H1 (cell line): ENCODE measurements at regions not wholly inside any gene's neighbourhood (a gene's known extent, or its start where the extent isn't known, plus 50 kb on each side); places are given as distances from the start of the nearest gene placed in this dataset.

Source experiments
- CTCF ChIA-PET: fragments of 300-600 bp; sonication (Branson Sonifier 250); formaldehyde crosslinking; loops from one replicate; lab custom pipeline; 2021; ENCODE audit not compliant: partially characterized antibody; lab: Charles Lee
- POLR2A ChIA-PET: fragments of 300-600 bp; sonication (Branson Sonifier 250); formaldehyde crosslinking; loops from one replicate; lab custom pipeline; 2021; ENCODE audit warnings: inconsistent platforms; ENCODE audit not compliant: partially characterized antibody; lab: Charles Lee
- DNase-seq, 2 experiments: peaks; one replicate each; pipeline versions ENCODE4 v3.0.0 to v3.0.0-alpha.2; 2010 to 2022; ENCODE audit warnings: low spot score in 2 of 2, low read depth in 1 of 2, mixed read lengths in 1 of 2
- FAIRE-seq: peaks from 2 replicates; lab custom pipeline; 2011; peaks lifted over from hg19 to GRCh38; lab: Jason Lieb, UNC
- H2AFZ ChIP-seq: 2 replicates; pipeline ENCODE4 v1.8.1; 2012; ENCODE audit warnings: low read length, inconsistent platforms
- H2AK5ac ChIP-seq: 2 replicates; pipeline ENCODE4 v1.6.1; 2013; ENCODE audit warnings: low read depth, low read length
- H2BK120ac ChIP-seq: replicated peaks from 2 replicates; pipeline ENCODE3; 2013; ENCODE audit warnings: low read depth, low read length, inconsistent platforms
- H2BK12ac ChIP-seq: 2 replicates; pipeline ENCODE4 v1.6.1; 2013; ENCODE audit warnings: low read depth, low read length
- H2BK15ac ChIP-seq: 2 replicates; pipeline ENCODE4 v1.6.1; 2013; ENCODE audit warnings: low read length
- H2BK20ac ChIP-seq: 2 replicates; pipeline ENCODE4 v1.6.1; 2013; ENCODE audit warnings: low read length
- H2BK5ac ChIP-seq: 2 replicates; pipeline ENCODE4 v1.6.1; 2013; ENCODE audit warnings: low read depth, low read length
- H3K14ac ChIP-seq: 2 replicates; pipeline ENCODE4 v1.6.1; 2013; ENCODE audit warnings: inconsistent platforms; ENCODE audit not compliant: insufficient read length
- H3K18ac ChIP-seq: 2 replicates; pipeline ENCODE4 v1.6.1; 2013; ENCODE audit warnings: low read length; ENCODE audit errors: extremely low read depth
- H3K23ac ChIP-seq: 2 replicates; pipeline ENCODE4 v1.6.1; 2013; ENCODE audit warnings: inconsistent platforms; ENCODE audit not compliant: insufficient read length
- H3K23me2 ChIP-seq: 2 replicates; pipeline ENCODE4 v1.6.1; 2013; ENCODE audit warnings: low read depth, low read length
- H3K27ac ChIP-seq: 2 replicates; pipeline ENCODE4 v1.6.1; 2011; ENCODE audit warnings: low read depth, low read length, inconsistent platforms
- H3K27me3 ChIP-seq, 4 experiments: replicated peaks in 1 of 4; 1 replicate in 1 of 4; 2 replicates in 3 of 4; pipeline versions ENCODE4 v1.6.1 to v1.8.1; 2011 to 2013; ENCODE audit warnings: low read length in 3 of 4, mild to moderate bottlenecking in 3 of 4, inconsistent platforms in 2 of 4, mixed read lengths in 2 of 4, moderate library complexity in 1 of 4; ENCODE audit not compliant: control insufficient read depth in 3 of 4, insufficient read depth in 3 of 4; ENCODE audit errors: extremely low read depth in 1 of 4
- H3K36me3 ChIP-seq, 4 experiments: 2 replicates each; pipeline versions ENCODE4 v1.6.1 to v1.8.1; 2011 to 2013; ENCODE audit warnings: mild to moderate bottlenecking in 4 of 4, low read length in 3 of 4, moderate library complexity in 2 of 4, control low read depth in 1 of 4, inconsistent platforms in 1 of 4; ENCODE audit not compliant: insufficient read depth in 4 of 4, control insufficient read depth in 2 of 4
- H3K4ac ChIP-seq: replicated peaks from 2 replicates; pipeline ENCODE3; 2013; ENCODE audit warnings: low read length, low read depth, mixed read lengths, inconsistent platforms; ENCODE audit not compliant: insufficient read length
- H3K4me1 ChIP-seq, 4 experiments: replicated peaks in 1 of 4; 1 replicate in 1 of 4; 2 replicates in 3 of 4; pipeline versions ENCODE4 v1.6.1 to v1.8.1; 2011 to 2013; ENCODE audit warnings: low read length in 3 of 4, inconsistent platforms in 2 of 4, mixed read lengths in 1 of 4; ENCODE audit not compliant: insufficient read depth in 4 of 4, control insufficient read depth in 3 of 4
- H3K4me2 ChIP-seq, 2 experiments: 2 replicates each; pipeline versions ENCODE4 v1.6.1 to v1.8.1; 2011 to 2013; ENCODE audit warnings: low read depth in 2 of 2, low read length in 2 of 2, control low read depth in 1 of 2, inconsistent platforms in 1 of 2, mild to moderate bottlenecking in 1 of 2; ENCODE audit not compliant: insufficient read depth in 1 of 2
- H3K4me3 ChIP-seq, 4 experiments: fragments of 200-600, 300-600 bp in 1 of 4; sonication (generic), shearing (Covaris generic), sonication (Bioruptor Twin) in 1 of 4; 2 replicates each; pipeline versions ENCODE4 v1.5.1 to v1.8.1; 2011 to 2016; ENCODE audit warnings: low read length in 4 of 4, low read depth in 3 of 4, control low read depth in 2 of 4, inconsistent platforms in 2 of 4, mild to moderate bottlenecking in 2 of 4, mixed read lengths in 1 of 4, moderate library complexity in 1 of 4; ENCODE audit not compliant: insufficient read depth in 2 of 4; ENCODE audit errors: extremely low read depth in 1 of 4
- H3K56ac ChIP-seq: replicated peaks from 2 replicates; pipeline ENCODE3; 2013; ENCODE audit warnings: low read depth, mild to moderate bottlenecking, mixed read lengths, low read length, inconsistent platforms; ENCODE audit not compliant: insufficient read length
- H3K79me1 ChIP-seq: 2 replicates; pipeline ENCODE4 v1.6.1; 2013; ENCODE audit warnings: low read depth, low read length, control low read depth
- H3K79me2 ChIP-seq, 2 experiments: 2 replicates each; pipeline versions ENCODE4 v1.6.1 to v1.8.1; 2012 to 2013; ENCODE audit warnings: low read length in 2 of 2, mild to moderate bottlenecking in 2 of 2, inconsistent platforms in 1 of 2; ENCODE audit not compliant: insufficient read depth in 2 of 2, control insufficient read depth in 1 of 2
- H3K9ac ChIP-seq, 4 experiments: replicated peaks in 1 of 4; 1 replicate in 1 of 4; 2 replicates in 3 of 4; pipeline versions ENCODE4 v1.6.1 to v1.8.1; 2011 to 2013; ENCODE audit warnings: low read depth in 3 of 4, low read length in 3 of 4, control low read depth in 2 of 4, mild to moderate bottlenecking in 2 of 4, moderate library complexity in 2 of 4, inconsistent platforms in 1 of 4; ENCODE audit errors: extremely low read depth in 1 of 4
- H3K9me3 ChIP-seq, 2 experiments: 2 replicates each; pipeline versions ENCODE4 v1.6.1 to v1.8.1; 2012 to 2013; ENCODE audit warnings: mild to moderate bottlenecking in 2 of 2, moderate library complexity in 2 of 2, control low read depth in 1 of 2, inconsistent platforms in 1 of 2, low read depth in 1 of 2, low read length in 1 of 2, mixed read lengths in 1 of 2; ENCODE audit not compliant: insufficient read depth in 2 of 2
- H4K20me1 ChIP-seq, 2 experiments: replicated peaks in 1 of 2; 2 replicates each; pipeline versions ENCODE3 to v1.8.1; 2011 to 2013; ENCODE audit warnings: inconsistent platforms in 2 of 2, low read length in 2 of 2, mild to moderate bottlenecking in 1 of 2; ENCODE audit not compliant: insufficient read depth in 2 of 2, control insufficient read depth in 1 of 2
- H4K5ac ChIP-seq: 2 replicates; pipeline ENCODE4 v1.6.1; 2013; ENCODE audit warnings: low read length, low read depth, mixed read lengths, inconsistent platforms; ENCODE audit not compliant: insufficient read length
- H4K8ac ChIP-seq: 2 replicates; pipeline ENCODE4 v1.8.0; 2013; ENCODE audit warnings: mild to moderate bottlenecking, moderate library complexity, low read length, inconsistent platforms; ENCODE audit not compliant: insufficient read depth; ENCODE audit errors: extremely low read depth
- H4K91ac ChIP-seq: replicated peaks from 2 replicates; pipeline ENCODE3; 2013; ENCODE audit warnings: low read length, mixed read lengths, inconsistent platforms; ENCODE audit not compliant: insufficient read length
- ASH2L ChIP-seq: fragments of 200-600, 300-600 bp; sonication (generic); IDR thresholded peaks from one replicate; pipeline ENCODE4 v1.7.1; 2017; ENCODE audit warnings: low read length
- BCL11A ChIP-seq, 2 experiments: IDR thresholded peaks; one replicate each; pipeline ENCODE4 v1.6.1; 2011; ENCODE audit warnings: low read depth in 2 of 2, low read length in 2 of 2, mild to moderate bottlenecking in 2 of 2
- EGR1 ChIP-seq: IDR thresholded peaks from 2 replicates; pipeline ENCODE4 v1.6.1; 2011; ENCODE audit warnings: low read depth, low read length, borderline replicate concordance
- FOSL1 ChIP-seq: IDR thresholded peaks from 2 replicates; pipeline ENCODE4 v1.6.1; 2011; ENCODE audit warnings: mild to moderate bottlenecking, low read depth, low read length, moderate library complexity; ENCODE audit not compliant: insufficient read depth
- JUN ChIP-seq: IDR thresholded peaks from 2 replicates; pipeline ENCODE4 v1.6.1; 2011; ENCODE audit warnings: low read depth, mild to moderate bottlenecking, improper control_type of control experiment, low read length
- NANOG ChIP-seq: IDR thresholded peaks from 2 replicates; pipeline ENCODE4 v1.6.1; 2011; ENCODE audit warnings: low read length, low read depth, mild to moderate bottlenecking, inconsistent platforms; ENCODE audit not compliant: insufficient read depth, poor library complexity, severe bottlenecking
- PHF8 ChIP-seq: fragments of 200-600 bp; sonication (generic); conservative IDR thresholded peaks from 2 replicates; pipeline ENCODE4 v1.7.1; 2012; ENCODE audit warnings: low read depth, mild to moderate bottlenecking, inconsistent platforms, low read length, moderate library complexity
- RXRA ChIP-seq: IDR thresholded peaks from 2 replicates; pipeline ENCODE4 v1.6.1; 2011; ENCODE audit warnings: low read depth, mild to moderate bottlenecking, low read length, moderate library complexity; ENCODE audit not compliant: insufficient read depth
- SIX5 ChIP-seq: IDR thresholded peaks from 2 replicates; pipeline ENCODE4 v1.6.1; 2011; ENCODE audit warnings: mild to moderate bottlenecking, low read depth, low read length
- SRF ChIP-seq: IDR thresholded peaks from 2 replicates; pipeline ENCODE4 v1.6.1; 2011; ENCODE audit warnings: mild to moderate bottlenecking, low read depth, low read length, moderate library complexity
- SUZ12 ChIP-seq: fragments of 200-600 bp; sonication (generic); IDR thresholded peaks from 2 replicates; pipeline ENCODE4 v1.6.1; 2012; ENCODE audit warnings: mild to moderate bottlenecking, inconsistent platforms, low read length, moderate library complexity, mixed read lengths
- USF2 ChIP-seq: IDR thresholded peaks from 2 replicates; pipeline ENCODE4 v1.6.1; 2011; ENCODE audit warnings: low read length, improper control_type of control experiment
- YY1 ChIP-seq: IDR thresholded peaks from 2 replicates; pipeline ENCODE4 v1.6.1; 2011; ENCODE audit warnings: low read depth, mild to moderate bottlenecking, low read length
- WGBS, 2 experiments: shearing (Covaris generic) in 1 of 2; methylation state at CpG; one replicate each; pipeline versions ENCODE4 v1.1.6 to v1.1.7; 2013 to 2015; ENCODE audit warnings: low lambda C conversion rate in 2 of 2, mixed read lengths in 2 of 2, inconsistent platforms in 1 of 2, low coverage in 1 of 2, missing lambda C conversion rate in 1 of 2; ENCODE audit not compliant: insufficient replicate concordance in 2 of 2, insufficient coverage in 1 of 2, insufficient read length in 1 of 2; ENCODE audit errors: extremely low coverage in 1 of 2, missing lambda C conversion rate in 1 of 2; 5-methylcytosine and 5-hydroxymethylcytosine counted together
- TF ChIP-seq, protein P1 (sequence below): IDR thresholded peaks from 2 replicates; pipeline ENCODE4 v1.6.1; 2011; ENCODE audit warnings: low read depth, mild to moderate bottlenecking, low read length; ENCODE audit not compliant: insufficient read depth

GRCh38 chr7:125465527-125465926 is 535.9 kb upstream of the POT1 start:
- H3K27me3 ChIP-seq = peaks cover 0 to under 1% (median 0%) of the 10 kb centered on the region in 4 experiments; a peak in 1 of 7 replicates
- WGBS, 2 experiments = 89% methylated on average over 3 of the region's 3 CpGs; no CpG with 5 or more reads in 1 of the 2 experiments
- no peak overlapping the region for H3K14ac ChIP-seq
- H3K27ac ChIP-seq = no peak overlapping the region
- H3K4me3 ChIP-seq = no peak overlapping the region
- H4K91ac ChIP-seq = no peak overlapping the region
- FAIRE-seq (no peak), DNase-seq (no peak)
- H3K56ac ChIP-seq = no peak overlapping the region
- H3K9me3 ChIP-seq = no peaks in the 10 kb centered on the region
- H2BK120ac ChIP-seq = no peak overlapping the region
- no peak overlapping the region for H2BK15ac ChIP-seq
- no peak overlapping the region for H2BK20ac ChIP-seq
- no peak overlapping the region for H2AK5ac ChIP-seq
- no peak overlapping the region for H2BK5ac ChIP-seq
- no peak overlapping the region for H4K5ac ChIP-seq
- H3K18ac ChIP-seq = no peak overlapping the region
- no peak overlapping the region for H3K4me2 ChIP-seq
- no peak overlapping the region for H3K9ac ChIP-seq
- H3K23me2 ChIP-seq = no peaks in the 10 kb centered on the region
- H3K79me2 ChIP-seq = no peaks in the 10 kb centered on the region
- H3K79me1 ChIP-seq = no peaks in the 10 kb centered on the region
- H4K8ac ChIP-seq = no peak overlapping the region
- CTCF ChIA-PET = no interaction called here
- H3K36me3 ChIP-seq = no peaks in the 10 kb centered on the region
- POLR2A ChIA-PET = no interaction called here
- H2BK12ac ChIP-seq = no peak overlapping the region
- H4K20me1 ChIP-seq = no peaks in the 10 kb centered on the region
- no peak overlapping the region for H3K4ac ChIP-seq
- H2AFZ ChIP-seq = no peak overlapping the region
- H3K4me1 ChIP-seq = no peaks in the 10 kb centered on the region
- no peak overlapping the region for H3K23ac ChIP-seq
- TF ChIP-seq SRF = no peak
- TF ChIP-seq JUN = no peak
- TF ChIP-seq YY1 = no peak
- TF ChIP-seq USF2 = no peak
- no peak for TF ChIP-seq FOSL1
- no peak for TF ChIP-seq EGR1
- no peak for TF ChIP-seq NANOG
- no peak for TF ChIP-seq SUZ12
- TF ChIP-seq, protein P1, sequence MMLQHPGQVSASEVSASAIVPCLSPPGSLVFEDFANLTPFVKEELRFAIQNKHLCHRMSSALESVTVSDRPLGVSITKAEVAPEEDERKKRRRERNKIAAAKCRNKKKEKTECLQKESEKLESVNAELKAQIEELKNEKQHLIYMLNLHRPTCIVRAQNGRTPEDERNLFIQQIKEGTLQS = no peak
- no peak for TF ChIP-seq BCL11A (IDR thresholded peaks at IDR 0.05; ENCODE audit: low read depth in 2 of 2, low read length in 2 of 2)
- no peak for TF ChIP-seq SIX5
- TF ChIP-seq ASH2L = no peak
- no peak for TF ChIP-seq RXRA
- no peak for TF ChIP-seq PHF8
